ENCODE measurements at regions not wholly inside any gene's neighbourhood (a gene's known extent, or its start where the extent isn't known, plus 50 kb on each side); places are given as distances from the start of the nearest gene placed in this dataset.

DNA sequence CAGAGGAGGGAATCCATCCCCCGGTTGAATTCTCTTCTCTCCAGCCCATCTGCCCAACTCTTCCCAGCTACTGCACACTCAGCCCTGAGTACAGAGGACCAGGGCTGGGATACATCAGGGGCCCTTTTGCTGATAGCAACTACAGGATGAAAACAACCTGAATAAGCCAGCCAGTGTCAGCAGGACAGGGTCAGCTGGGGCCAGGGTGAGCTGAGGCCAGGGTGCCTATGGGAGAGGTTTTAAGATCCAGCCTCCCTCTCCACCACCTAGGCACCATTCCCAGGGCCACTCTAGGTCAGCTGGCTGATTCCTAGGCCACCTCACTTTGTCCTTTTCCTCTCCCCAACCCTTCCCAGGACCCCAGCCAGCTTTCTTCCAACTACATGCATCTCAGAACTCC, 83.8 kb downstream of the MRPL46 start:
- H3K9me3 Mint-ChIP-seq = no peaks in the 10 kb centered on the region
- ChIA-PET CTCF (interaction anchor here (1.0 to 1.7 kb wide), 2 partner anchors 52 to 109 kb away, joined by 4 to 6 read pairs; no protein-coding TSS in a partner anchor), POLR2A (no interaction called here)
- no peaks in the 10 kb centered on the region for H3K36me3 Mint-ChIP-seq
- no peak for ATAC-seq
- H3K27ac Mint-ChIP-seq = no peak overlapping the region
- TF ChIP-seq SMAD4 (CRISPR knock-in tag; IDR thresholded peaks at IDR 0.05) (no peak), OVOL2 (CRISPR knock-in tag; IDR thresholded peaks at IDR 0.05; ENCODE audit: borderline replicate concordance) (no peak), ZNF317 (CRISPR knock-in tag; IDR thresholded peaks at IDR 0.05; ENCODE audit: borderline replicate concordance, low read depth) (no peak), TP53 (CRISPR knock-in tag; IDR thresholded peaks at IDR 0.05) (no peak), GTF2I (CRISPR knock-in tag; conservative IDR thresholded peaks at IDR 0.05) (no peak), TEAD1 (CRISPR knock-in tag; IDR thresholded peaks at IDR 0.05) (no peak), NR1H2 (CRISPR knock-in tag; IDR thresholded peaks at IDR 0.05) (no peak)
- TF ChIP-seq, protein P1, sequence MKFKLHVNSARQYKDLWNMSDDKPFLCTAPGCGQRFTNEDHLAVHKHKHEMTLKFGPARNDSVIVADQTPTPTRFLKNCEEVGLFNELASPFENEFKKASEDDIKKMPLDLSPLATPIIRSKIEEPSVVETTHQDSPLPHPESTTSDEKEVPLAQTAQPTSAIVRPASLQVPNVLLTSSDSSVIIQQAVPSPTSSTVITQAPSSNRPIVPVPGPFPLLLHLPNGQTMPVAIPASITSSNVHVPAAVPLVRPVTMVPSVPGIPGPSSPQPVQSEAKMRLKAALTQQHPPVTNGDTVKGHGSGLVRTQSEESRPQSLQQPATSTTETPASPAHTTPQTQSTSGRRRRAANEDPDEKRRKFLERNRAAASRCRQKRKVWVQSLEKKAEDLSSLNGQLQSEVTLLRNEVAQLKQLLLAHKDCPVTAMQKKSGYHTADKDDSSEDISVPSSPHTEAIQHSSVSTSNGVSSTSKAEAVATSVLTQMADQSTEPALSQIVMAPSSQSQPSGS (CRISPR knock-in tag; IDR thresholded peaks at IDR 0.05; ENCODE audit: borderline replicate concordance, low read depth) = no peak
- TF ChIP-seq, protein P2, sequence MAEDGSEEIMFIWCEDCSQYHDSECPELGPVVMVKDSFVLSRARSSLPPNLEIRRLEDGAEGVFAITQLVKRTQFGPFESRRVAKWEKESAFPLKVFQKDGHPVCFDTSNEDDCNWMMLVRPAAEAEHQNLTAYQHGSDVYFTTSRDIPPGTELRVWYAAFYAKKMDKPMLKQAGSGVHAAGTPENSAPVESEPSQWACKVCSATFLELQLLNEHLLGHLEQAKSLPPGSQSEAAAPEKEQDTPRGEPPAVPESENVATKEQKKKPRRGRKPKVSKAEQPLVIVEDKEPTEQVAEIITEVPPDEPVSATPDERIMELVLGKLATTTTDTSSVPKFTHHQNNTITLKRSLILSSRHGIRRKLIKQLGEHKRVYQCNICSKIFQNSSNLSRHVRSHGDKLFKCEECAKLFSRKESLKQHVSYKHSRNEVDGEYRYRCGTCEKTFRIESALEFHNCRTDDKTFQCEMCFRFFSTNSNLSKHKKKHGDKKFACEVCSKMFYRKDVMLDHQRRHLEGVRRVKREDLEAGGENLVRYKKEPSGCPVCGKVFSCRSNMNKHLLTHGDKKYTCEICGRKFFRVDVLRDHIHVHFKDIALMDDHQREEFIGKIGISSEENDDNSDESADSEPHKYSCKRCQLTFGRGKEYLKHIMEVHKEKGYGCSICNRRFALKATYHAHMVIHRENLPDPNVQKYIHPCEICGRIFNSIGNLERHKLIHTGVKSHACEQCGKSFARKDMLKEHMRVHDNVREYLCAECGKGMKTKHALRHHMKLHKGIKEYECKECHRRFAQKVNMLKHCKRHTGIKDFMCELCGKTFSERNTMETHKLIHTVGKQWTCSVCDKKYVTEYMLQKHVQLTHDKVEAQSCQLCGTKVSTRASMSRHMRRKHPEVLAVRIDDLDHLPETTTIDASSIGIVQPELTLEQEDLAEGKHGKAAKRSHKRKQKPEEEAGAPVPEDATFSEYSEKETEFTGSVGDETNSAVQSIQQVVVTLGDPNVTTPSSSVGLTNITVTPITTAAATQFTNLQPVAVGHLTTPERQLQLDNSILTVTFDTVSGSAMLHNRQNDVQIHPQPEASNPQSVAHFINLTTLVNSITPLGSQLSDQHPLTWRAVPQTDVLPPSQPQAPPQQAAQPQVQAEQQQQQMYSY (CRISPR knock-in tag; IDR thresholded peaks at IDR 0.05) = no peak
- 0 out of 2 replicates have a peak, but pooled peaks cover 2% of the 10 kb centered on the region for H3K4me1 Mint-ChIP-seq
- no peak for DNase-seq (ENCODE audit: low spot score)
- no peak overlapping the region for H3K4me3 Mint-ChIP-seq
- peaks cover 7% of the 10 kb centered on the region for H3K27me3 Mint-ChIP-seq (ENCODE audit: low read depth)

DNA sequence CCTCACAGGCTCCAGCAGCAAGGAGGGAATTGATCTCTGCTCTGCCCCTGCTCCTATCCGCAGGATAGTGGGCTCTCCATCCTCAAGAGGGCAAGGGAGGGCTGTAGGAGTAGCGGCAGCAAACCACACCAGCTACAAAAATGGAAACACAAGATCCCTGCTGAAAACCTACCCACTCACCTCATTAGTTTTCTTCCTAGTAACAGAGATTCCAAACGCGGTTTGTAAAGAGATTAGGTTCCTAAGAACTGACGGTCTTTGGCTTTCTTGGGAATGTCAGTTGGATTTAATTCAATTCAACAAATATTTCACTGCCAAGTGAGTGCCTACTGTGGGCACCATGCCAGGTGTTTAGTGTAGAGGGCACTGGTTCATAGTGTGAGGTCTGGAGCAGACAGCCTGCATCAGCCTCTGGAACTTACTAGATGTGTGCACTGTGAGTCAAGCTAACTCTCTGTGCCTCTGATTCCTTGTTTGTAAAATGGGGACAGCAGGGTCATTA, 84.7 kb downstream of the MRPL46 start:
- peak; percentile 46; the same call in 1 of the 2 replicates for ATAC-seq
- peaks cover 7% of the 10 kb centered on the region for H3K27me3 Mint-ChIP-seq (ENCODE audit: low read depth)
- TF ChIP-seq TEAD1 (CRISPR knock-in tag; IDR thresholded peaks at IDR 0.05) (no peak), SP1 (CRISPR knock-in tag; conservative IDR thresholded peaks at IDR 0.05) (no peak), TEAD4 (CRISPR knock-in tag; IDR thresholded peaks at IDR 0.05) (no peak), PRRX2 (CRISPR knock-in tag; IDR thresholded peaks at IDR 0.05) (no peak), CREB1 (CRISPR knock-in tag; IDR thresholded peaks at IDR 0.05) (no peak), RORB (CRISPR knock-in tag; IDR thresholded peaks at IDR 0.05) (no peak), ZNF416 (CRISPR knock-in tag; IDR thresholded peaks at IDR 0.05) (no peak), GRHL2 (CRISPR knock-in tag; IDR thresholded peaks at IDR 0.05; ENCODE audit: insufficient replicate concordance, severe bottlenecking) (no peak), FOXJ3 (CRISPR knock-in tag; IDR thresholded peaks at IDR 0.05; ENCODE audit: borderline replicate concordance) (no peak), CBFB (CRISPR knock-in tag; IDR thresholded peaks at IDR 0.05; ENCODE audit: low read depth) (no peak), OVOL2 (CRISPR knock-in tag; IDR thresholded peaks at IDR 0.05; ENCODE audit: borderline replicate concordance) (no peak), IRF2 (CRISPR knock-in tag; IDR thresholded peaks at IDR 0.05; ENCODE audit: borderline replicate concordance, low read depth) (no peak)
- TF ChIP-seq, protein P3, sequence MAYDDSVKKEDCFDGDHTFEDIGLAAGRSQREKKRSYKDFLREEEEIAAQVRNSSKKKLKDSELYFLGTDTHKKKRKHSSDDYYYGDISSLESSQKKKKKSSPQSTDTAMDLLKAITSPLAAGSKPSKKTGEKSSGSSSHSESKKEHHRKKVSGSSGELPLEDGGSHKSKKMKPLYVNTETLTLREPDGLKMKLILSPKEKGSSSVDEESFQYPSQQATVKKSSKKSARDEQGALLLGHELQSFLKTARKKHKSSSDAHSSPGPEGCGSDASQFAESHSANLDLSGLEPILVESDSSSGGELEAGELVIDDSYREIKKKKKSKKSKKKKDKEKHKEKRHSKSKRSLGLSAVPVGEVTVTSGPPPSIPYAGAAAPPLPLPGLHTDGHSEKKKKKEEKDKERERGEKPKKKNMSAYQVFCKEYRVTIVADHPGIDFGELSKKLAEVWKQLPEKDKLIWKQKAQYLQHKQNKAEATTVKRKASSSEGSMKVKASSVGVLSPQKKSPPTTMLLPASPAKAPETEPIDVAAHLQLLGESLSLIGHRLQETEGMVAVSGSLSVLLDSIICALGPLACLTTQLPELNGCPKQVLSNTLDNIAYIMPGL (CRISPR knock-in tag; IDR thresholded peaks at IDR 0.05) = no peak
- TF ChIP-seq, protein P4, sequence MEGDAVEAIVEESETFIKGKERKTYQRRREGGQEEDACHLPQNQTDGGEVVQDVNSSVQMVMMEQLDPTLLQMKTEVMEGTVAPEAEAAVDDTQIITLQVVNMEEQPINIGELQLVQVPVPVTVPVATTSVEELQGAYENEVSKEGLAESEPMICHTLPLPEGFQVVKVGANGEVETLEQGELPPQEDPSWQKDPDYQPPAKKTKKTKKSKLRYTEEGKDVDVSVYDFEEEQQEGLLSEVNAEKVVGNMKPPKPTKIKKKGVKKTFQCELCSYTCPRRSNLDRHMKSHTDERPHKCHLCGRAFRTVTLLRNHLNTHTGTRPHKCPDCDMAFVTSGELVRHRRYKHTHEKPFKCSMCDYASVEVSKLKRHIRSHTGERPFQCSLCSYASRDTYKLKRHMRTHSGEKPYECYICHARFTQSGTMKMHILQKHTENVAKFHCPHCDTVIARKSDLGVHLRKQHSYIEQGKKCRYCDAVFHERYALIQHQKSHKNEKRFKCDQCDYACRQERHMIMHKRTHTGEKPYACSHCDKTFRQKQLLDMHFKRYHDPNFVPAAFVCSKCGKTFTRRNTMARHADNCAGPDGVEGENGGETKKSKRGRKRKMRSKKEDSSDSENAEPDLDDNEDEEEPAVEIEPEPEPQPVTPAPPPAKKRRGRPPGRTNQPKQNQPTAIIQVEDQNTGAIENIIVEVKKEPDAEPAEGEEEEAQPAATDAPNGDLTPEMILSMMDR (IDR thresholded peaks at IDR 0.05) = no peak
- TF ChIP-seq, protein P5, sequence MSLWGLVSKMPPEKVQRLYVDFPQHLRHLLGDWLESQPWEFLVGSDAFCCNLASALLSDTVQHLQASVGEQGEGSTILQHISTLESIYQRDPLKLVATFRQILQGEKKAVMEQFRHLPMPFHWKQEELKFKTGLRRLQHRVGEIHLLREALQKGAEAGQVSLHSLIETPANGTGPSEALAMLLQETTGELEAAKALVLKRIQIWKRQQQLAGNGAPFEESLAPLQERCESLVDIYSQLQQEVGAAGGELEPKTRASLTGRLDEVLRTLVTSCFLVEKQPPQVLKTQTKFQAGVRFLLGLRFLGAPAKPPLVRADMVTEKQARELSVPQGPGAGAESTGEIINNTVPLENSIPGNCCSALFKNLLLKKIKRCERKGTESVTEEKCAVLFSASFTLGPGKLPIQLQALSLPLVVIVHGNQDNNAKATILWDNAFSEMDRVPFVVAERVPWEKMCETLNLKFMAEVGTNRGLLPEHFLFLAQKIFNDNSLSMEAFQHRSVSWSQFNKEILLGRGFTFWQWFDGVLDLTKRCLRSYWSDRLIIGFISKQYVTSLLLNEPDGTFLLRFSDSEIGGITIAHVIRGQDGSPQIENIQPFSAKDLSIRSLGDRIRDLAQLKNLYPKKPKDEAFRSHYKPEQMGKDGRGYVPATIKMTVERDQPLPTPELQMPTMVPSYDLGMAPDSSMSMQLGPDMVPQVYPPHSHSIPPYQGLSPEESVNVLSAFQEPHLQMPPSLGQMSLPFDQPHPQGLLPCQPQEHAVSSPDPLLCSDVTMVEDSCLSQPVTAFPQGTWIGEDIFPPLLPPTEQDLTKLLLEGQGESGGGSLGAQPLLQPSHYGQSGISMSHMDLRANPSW (CRISPR knock-in tag; conservative IDR thresholded peaks at IDR 0.05; ENCODE audit: low read depth) = no peak
- TF ChIP-seq, protein P6, sequence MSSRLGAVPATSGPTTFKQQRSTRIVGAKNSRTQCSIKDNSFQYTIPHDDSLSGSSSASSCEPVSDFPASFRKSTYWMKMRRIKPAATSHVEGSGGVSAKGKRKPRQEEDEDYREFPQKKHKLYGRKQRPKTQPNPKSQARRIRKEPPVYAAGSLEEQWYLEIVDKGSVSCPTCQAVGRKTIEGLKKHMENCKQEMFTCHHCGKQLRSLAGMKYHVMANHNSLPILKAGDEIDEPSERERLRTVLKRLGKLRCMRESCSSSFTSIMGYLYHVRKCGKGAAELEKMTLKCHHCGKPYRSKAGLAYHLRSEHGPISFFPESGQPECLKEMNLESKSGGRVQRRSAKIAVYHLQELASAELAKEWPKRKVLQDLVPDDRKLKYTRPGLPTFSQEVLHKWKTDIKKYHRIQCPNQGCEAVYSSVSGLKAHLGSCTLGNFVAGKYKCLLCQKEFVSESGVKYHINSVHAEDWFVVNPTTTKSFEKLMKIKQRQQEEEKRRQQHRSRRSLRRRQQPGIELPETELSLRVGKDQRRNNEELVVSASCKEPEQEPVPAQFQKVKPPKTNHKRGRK (CRISPR knock-in tag; IDR thresholded peaks at IDR 0.05; ENCODE audit: borderline replicate concordance) = no peak

More for the DNA sequence above, 84.7 kb downstream of the MRPL46 start:
- DNase-seq (ENCODE audit: low spot score) = no peak
- CTCF ChIA-PET = interaction anchor here (1.7 kb wide), 1 partner anchor 53 kb away, joined by 6 read pairs; no protein-coding TSS in a partner anchor
- no peak overlapping the region for H3K27ac Mint-ChIP-seq
- H3K9me3 Mint-ChIP-seq = peaks cover 5% of the 10 kb centered on the region
- no peaks in the 10 kb centered on the region for H3K36me3 Mint-ChIP-seq
- no peaks in the 10 kb centered on the region for H3K4me1 Mint-ChIP-seq
- no peak overlapping the region for H3K4me3 Mint-ChIP-seq
- POLR2A ChIA-PET = no interaction called here

Measured in WTC11 (cell line).